ENCODE measurements at regions not wholly inside any gene's neighbourhood (a gene's known extent, or its start where the extent isn't known, plus 50 kb on each side); places are given as distances from the start of the nearest gene placed in this dataset.

DNA sequence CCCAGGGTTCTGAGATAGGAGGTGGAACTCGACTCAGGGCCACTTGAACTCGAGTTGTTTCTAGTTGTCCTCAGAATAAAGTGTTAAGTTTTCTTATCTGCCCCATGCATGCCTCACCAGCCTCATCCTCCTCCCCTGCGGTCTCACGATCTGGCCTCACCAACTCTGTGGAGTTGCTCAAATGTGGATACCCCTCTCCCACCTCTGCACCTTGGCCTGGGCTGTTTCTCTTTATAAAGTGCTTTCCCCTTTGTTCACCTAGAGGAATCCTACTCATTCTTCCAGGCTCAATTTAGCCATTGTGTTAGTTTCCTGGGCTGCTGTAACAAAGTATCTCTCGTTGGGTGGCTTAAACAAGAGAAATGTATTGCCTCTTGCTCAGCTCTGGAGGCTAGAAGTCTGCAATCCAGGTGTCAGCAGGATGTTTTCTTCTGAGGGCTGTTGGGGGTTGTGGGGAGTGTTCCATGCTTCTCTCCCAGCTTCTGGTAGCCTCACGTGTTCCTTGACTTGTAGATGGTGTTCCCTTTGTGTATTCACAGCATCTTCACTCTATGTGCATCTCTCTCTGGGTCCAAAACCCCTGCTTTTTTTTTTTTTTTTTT is 100.7 kb downstream of the MEX3B start (continued):
- TF ChIP-seq DMBX1 (CRISPR knock-in tag; IDR thresholded peaks at IDR 0.05; ENCODE audit: borderline replicate concordance) (no peak; the same call in 1 of the 2 replicates), RBBP5 (IDR thresholded peaks at IDR 0.05; ENCODE audit: borderline replicate concordance, insufficient read depth, low read length, poor library complexity, severe bottlenecking) (peak; percentile 76), ARID4B (CRISPR knock-in tag; IDR thresholded peaks at IDR 0.05) (no peak), BRD9 (IDR thresholded peaks at IDR 0.05; ENCODE audit: low read depth, partially characterized antibody) (peak; percentile 39), TAL1 (IDR thresholded peaks at IDR 0.05) (peak; percentile 92), ZNF23 (CRISPR knock-in tag; IDR thresholded peaks at IDR 0.05) (no peak), BRF1 (IDR thresholded peaks at IDR 0.05; ENCODE audit: borderline replicate concordance, extremely low read depth, insufficient read length) (no peak), USF1 (CRISPR knock-in tag; IDR thresholded peaks at IDR 0.05) (no peak), ZNF140 (CRISPR knock-in tag; IDR thresholded peaks at IDR 0.05) (no peak), FOXJ3 (CRISPR knock-in tag; IDR thresholded peaks at IDR 0.05) (no peak)
- TF ChIP-seq, protein P1, sequence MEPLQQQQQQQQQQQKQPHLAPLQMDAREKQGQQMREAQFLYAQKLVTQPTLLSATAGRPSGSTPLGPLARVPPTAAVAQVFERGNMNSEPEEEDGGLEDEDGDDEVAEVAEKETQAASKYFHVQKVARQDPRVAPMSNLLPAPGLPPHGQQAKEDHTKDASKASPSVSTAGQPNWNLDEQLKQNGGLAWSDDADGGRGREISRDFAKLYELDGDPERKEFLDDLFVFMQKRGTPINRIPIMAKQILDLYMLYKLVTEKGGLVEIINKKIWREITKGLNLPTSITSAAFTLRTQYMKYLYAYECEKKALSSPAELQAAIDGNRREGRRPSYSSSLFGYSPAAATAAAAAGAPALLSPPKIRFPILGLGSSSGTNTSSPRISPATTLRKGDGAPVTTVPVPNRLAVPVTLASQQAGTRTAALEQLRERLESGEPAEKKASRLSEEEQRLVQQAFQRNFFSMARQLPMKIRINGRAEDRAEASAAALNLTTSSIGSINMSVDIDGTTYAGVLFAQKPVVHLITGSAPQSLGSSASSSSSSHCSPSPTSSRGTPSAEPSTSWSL (CRISPR knock-in tag; IDR thresholded peaks at IDR 0.05; ENCODE audit: borderline replicate concordance), result no peak
